HepG2 (cell line): ENCODE measurements at regions not wholly inside any gene's neighbourhood (a gene's known extent, or its start where the extent isn't known, plus 50 kb on each side); places are given as distances from the start of the nearest gene placed in this dataset.

Source experiments
- ATAC-seq: fragments of 200-7000 bp; cut with Tn5 transposase; 3 replicates; pipeline ENCODE4 v1.9.1; 2020; ENCODE audit warnings: mild to moderate bottlenecking, moderate library complexity
- BruUV-seq: library from RNA; stranded (reverse); fragments of 400-500 nt; replicated peaks from 2 replicates; lab custom pipeline; 2021; lab: Mats Ljungman, UMichigan
- CTCF ChIA-PET: fragments of 300-600 bp; formaldehyde crosslinking; extraction: SDS; loops from one replicate; lab custom pipeline; 2021; ENCODE audit warnings: low total read pairs, inconsistent platforms, low intra/inter-chr PET ratio; lab: Yijun Ruan, JAX
- POLR2A ChIA-PET: fragments of 350-600 bp; sonication (Branson Sonifier 250); formaldehyde crosslinking; loops from one replicate; lab custom pipeline; 2020; ENCODE audit warnings: antibody characterized with exemption, inconsistent platforms; lab: Yijun Ruan, JAX
- DNase-seq: peaks from one replicate; pipeline ENCODE4 v3.0.0-alpha.2; 2015; ENCODE audit warnings: low spot score
- FAIRE-seq: peaks from 3 replicates; lab custom pipeline; 2011; peaks lifted over from hg19 to GRCh38; lab: Jason Lieb, UNC
- H2AFZ ChIP-seq: one replicate; pipeline ENCODE4 v1.6.1; 2011; ENCODE audit warnings: low read length, inconsistent platforms
- H3K27ac ChIP-seq: fragments of 300-600 bp; 3 replicates; pipeline ENCODE4 v1.8.0; 2011; ENCODE audit warnings: mixed run types, mild to moderate bottlenecking, mixed read lengths, low read length, inconsistent platforms; ENCODE audit not compliant: insufficient read depth; ENCODE audit errors: extremely low read length
- H3K27me3 ChIP-seq, 2 experiments: fragments of 200-600 bp in 1 of 2; 2 replicates in 1 of 2; 3 replicates in 1 of 2; pipeline versions ENCODE4 v1.6.0 to v1.8.0; 2011; ENCODE audit warnings: low read length in 2 of 2, mild to moderate bottlenecking in 2 of 2, moderate library complexity in 2 of 2, inconsistent platforms in 1 of 2; ENCODE audit not compliant: insufficient read depth in 2 of 2, control insufficient read depth in 1 of 2
- H3K36me3 ChIP-seq, 2 experiments: fragments of 200-600 bp in 1 of 2; replicated peaks in 1 of 2; 2 replicates in 1 of 2; 3 replicates in 1 of 2; pipeline versions ENCODE4 v1.5.1 to v1.8.0; 2011; ENCODE audit warnings: low read length in 2 of 2, inconsistent platforms in 1 of 2; ENCODE audit not compliant: insufficient read depth in 2 of 2, control insufficient read depth in 1 of 2
- H3K4me1 ChIP-seq: 2 replicates; pipeline ENCODE4 v1.5.1; 2012; ENCODE audit warnings: low read length, inconsistent platforms; ENCODE audit not compliant: insufficient read depth
- H3K4me2 ChIP-seq: 2 replicates; pipeline ENCODE4 v1.6.0; 2011; ENCODE audit warnings: low read depth, low read length, inconsistent platforms
- H3K4me3 ChIP-seq, 3 experiments: fragments of 200-600 bp in 1 of 3; sonication (generic), shearing (Covaris generic) in 1 of 3; replicated peaks in 1 of 3; 2 replicates each; pipeline ENCODE4 v1.5.1; 2011 to 2016; ENCODE audit warnings: low read length in 3 of 3, inconsistent platforms in 2 of 3, low read depth in 2 of 3, mild to moderate bottlenecking in 2 of 3, control low read depth in 1 of 3, mixed read lengths in 1 of 3; ENCODE audit not compliant: insufficient read depth in 1 of 3
- H3K79me2 ChIP-seq: one replicate; pipeline ENCODE4 v1.6.1; 2011; ENCODE audit warnings: low read length, inconsistent platforms; ENCODE audit not compliant: insufficient read depth
- H3K9ac ChIP-seq: 2 replicates; pipeline ENCODE4 v1.6.0; 2011; ENCODE audit warnings: mild to moderate bottlenecking, low read depth, low read length, inconsistent platforms; ENCODE audit not compliant: insufficient read depth
- H3K9me3 ChIP-seq: 2 replicates; pipeline ENCODE4 v1.5.1; 2012; ENCODE audit warnings: mild to moderate bottlenecking, low read length
- H4K20me1 ChIP-seq: 2 replicates; pipeline ENCODE4 v1.6.0; 2011; ENCODE audit warnings: inconsistent platforms, mild to moderate bottlenecking, low read length, moderate library complexity; ENCODE audit not compliant: insufficient read depth
- GFI1 ChIP-seq: sonication (generic); formaldehyde crosslinking; IDR thresholded peaks from 2 replicates; pipeline ENCODE4 v1.5.0; 2020; ENCODE audit warnings: missing genetic modification reagents, mild to moderate bottlenecking, borderline replicate concordance
- POGZ ChIP-seq: sonication (generic); formaldehyde crosslinking; IDR thresholded peaks from 2 replicates; pipeline ENCODE4 v1.4.0; 2020; ENCODE audit warnings: mild to moderate bottlenecking, missing genetic modification reagents
- SETDB1 ChIP-seq: sonication (generic); formaldehyde crosslinking; IDR thresholded peaks from 2 replicates; pipeline ENCODE4 v1.5.1; 2020; ENCODE audit warnings: missing genetic modification reagents, mild to moderate bottlenecking, borderline replicate concordance
- SRF ChIP-seq: IDR thresholded peaks from 2 replicates; pipeline ENCODE4 v1.6.1; 2011; ENCODE audit warnings: mild to moderate bottlenecking, low read depth, low read length, moderate library complexity
- SUZ12 ChIP-seq: fragments of 150-350 bp; IDR thresholded peaks from 2 replicates; pipeline ENCODE4 v1.6.1; 2014; ENCODE audit warnings: low read depth, low read length
- ZBTB14 ChIP-seq: sonication (generic); formaldehyde crosslinking; IDR thresholded peaks from 2 replicates; pipeline ENCODE4 v1.4.0; 2020; ENCODE audit warnings: missing genetic modification reagents
- ZBTB21 ChIP-seq: sonication (generic); formaldehyde crosslinking; IDR thresholded peaks from 2 replicates; pipeline ENCODE4 v1.4.0; 2020; ENCODE audit warnings: missing genetic modification reagents
- ZNF549 ChIP-seq: sonication (generic); formaldehyde crosslinking; IDR thresholded peaks from 2 replicates; pipeline ENCODE4 v1.5.0; 2020; ENCODE audit warnings: missing genetic modification reagents
- ZNF746 ChIP-seq: sonication (generic); formaldehyde crosslinking; IDR thresholded peaks from 2 replicates; pipeline ENCODE4 v1.8.0; 2022; ENCODE audit warnings: mild to moderate bottlenecking, missing genetic modification reagents
- ZSCAN30 ChIP-seq: sonication (generic); formaldehyde crosslinking; IDR thresholded peaks from 2 replicates; pipeline ENCODE4 v1.5.0; 2020; ENCODE audit warnings: mild to moderate bottlenecking, missing genetic modification reagents
- WGBS: methylation state at CpG from one replicate; pipeline ENCODE4 v1.1.6; 2017; ENCODE audit warnings: low lambda C conversion rate; 5-methylcytosine and 5-hydroxymethylcytosine counted together
- in situ Hi-C: cut with HindIII; loops from 2 replicates; pipeline ENCODE4 v1.10.0; 2017; ENCODE audit warnings: low pct_unique_long_range_greater_than_20kb; ENCODE audit not compliant: extremely low pct_ligation_motif_present
- intact Hi-C: fragments of 100-400 bp; cut with micrococcal nuclease; formaldehyde crosslinking; loops from one replicate; pipeline ENCODE4 v1.10.0; 2022; ENCODE audit not compliant: unreplicated experiment
- TF ChIP-seq, protein P1 (sequence below): sonication (generic); formaldehyde crosslinking; IDR thresholded peaks from 2 replicates; pipeline ENCODE4 v1.8.0; 2022; ENCODE audit warnings: missing genetic modification reagents, mild to moderate bottlenecking, moderate library complexity, borderline replicate concordance

GRCh38 chr1:224524679-224525078, 90.1 kb upstream of the WDR26 start:
- no peaks in the 10 kb centered on the region for H3K36me3 ChIP-seq
- peaks cover 7% of the 10 kb centered on the region; the same call in 1 of the 2 replicates for H3K4me1 ChIP-seq
- H4K20me1 ChIP-seq: no peaks in the 10 kb centered on the region
- H3K27me3 ChIP-seq: no peaks in the 10 kb centered on the region
- no peak overlapping the region for H3K27ac ChIP-seq
- intact Hi-C loops (no loop called here), in situ Hi-C loops (no loop called here)
- H3K4me2 ChIP-seq: no peak overlapping the region
- POLR2A ChIA-PET: no interaction called here
- no peak overlapping the region for H2AFZ ChIP-seq
- DNase-seq (no peak), ATAC-seq (no peak)
- 46% methylated on average over 4 of the region's 4 CpGs for WGBS
- no peak overlapping the region for H3K9ac ChIP-seq
- no peaks in the 10 kb centered on the region for H3K9me3 ChIP-seq
- no TSS peak for BruUV-seq
- CTCF ChIA-PET: no interaction called here
- no peak overlapping the region for H3K4me3 ChIP-seq
- no peaks in the 10 kb centered on the region for H3K79me2 ChIP-seq
- TF ChIP-seq ZNF549 (CRISPR knock-in tag) (no peak), ZNF746 (CRISPR knock-in tag) (no peak), GFI1 (CRISPR knock-in tag) (no peak), ZBTB21 (CRISPR knock-in tag) (no peak), SUZ12 (no peak), SRF (no peak), POGZ (CRISPR knock-in tag) (no peak), ZSCAN30 (CRISPR knock-in tag) (no peak), ZBTB14 (CRISPR knock-in tag) (no peak), SETDB1 (CRISPR knock-in tag) (no peak)
- TF ChIP-seq, protein P1, sequence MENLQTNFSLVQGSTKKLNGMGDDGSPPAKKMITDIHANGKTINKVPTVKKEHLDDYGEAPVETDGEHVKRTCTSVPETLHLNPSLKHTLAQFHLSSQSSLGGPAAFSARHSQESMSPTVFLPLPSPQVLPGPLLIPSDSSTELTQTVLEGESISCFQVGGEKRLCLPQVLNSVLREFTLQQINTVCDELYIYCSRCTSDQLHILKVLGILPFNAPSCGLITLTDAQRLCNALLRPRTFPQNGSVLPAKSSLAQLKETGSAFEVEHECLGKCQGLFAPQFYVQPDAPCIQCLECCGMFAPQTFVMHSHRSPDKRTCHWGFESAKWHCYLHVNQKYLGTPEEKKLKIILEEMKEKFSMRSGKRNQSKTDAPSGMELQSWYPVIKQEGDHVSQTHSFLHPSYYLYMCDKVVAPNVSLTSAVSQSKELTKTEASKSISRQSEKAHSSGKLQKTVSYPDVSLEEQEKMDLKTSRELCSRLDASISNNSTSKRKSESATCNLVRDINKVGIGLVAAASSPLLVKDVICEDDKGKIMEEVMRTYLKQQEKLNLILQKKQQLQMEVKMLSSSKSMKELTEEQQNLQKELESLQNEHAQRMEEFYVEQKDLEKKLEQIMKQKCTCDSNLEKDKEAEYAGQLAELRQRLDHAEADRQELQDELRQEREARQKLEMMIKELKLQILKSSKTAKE (CRISPR knock-in tag): no peak
- TF ChIP-seq, all 625 proteins: peak for 0
- FAIRE-seq: no peak
